Heart right ventricle (tissue), 16 donors: ENCODE measurements at regions not wholly inside any gene's neighbourhood (a gene's known extent, or its start where the extent isn't known, plus 50 kb on each side); places are given as distances from the start of the nearest gene placed in this dataset.

Experiments
- ATAC-seq, 8 donors: fragments of 200-7000 bp; cut with Tn5 transposase; one replicate each; pipeline ENCODE4 v1.9.1; 2020; ENCODE audit warnings: mild to moderate bottlenecking in 8 of 8, moderate library complexity in 8 of 8, moderate number of reproducible peaks in 1 of 8
- DNase-seq, 2 donors: peaks; one replicate each; pipeline ENCODE4 v3.0.0-alpha.2; 2020
- H3K27ac ChIP-seq, 10 donors: fragments of 200-600 bp; sonication (generic) in 2 of 10; one replicate each; pipeline versions ENCODE4 v1.5.0 to v1.8.0; 2020 to 2022; ENCODE audit warnings: mild to moderate bottlenecking in 3 of 10
- H3K27me3 ChIP-seq, 7 donors: fragments of 200-600 bp; one replicate each; pipeline ENCODE4 v1.8.0; 2021 to 2022; ENCODE audit warnings: mild to moderate bottlenecking in 2 of 7
- H3K36me3 ChIP-seq, 9 donors: fragments of 200-600 bp; sonication (generic) in 1 of 9; one replicate each; pipeline versions ENCODE4 v1.5.0 to v1.8.0; 2020 to 2022; ENCODE audit warnings: mild to moderate bottlenecking in 2 of 9
- H3K4me1 ChIP-seq, 9 donors: fragments of 200-600 bp; sonication (generic) in 1 of 9; one replicate each; pipeline versions ENCODE4 v1.5.0 to v1.8.0; 2020 to 2022; ENCODE audit warnings: mild to moderate bottlenecking in 4 of 9
- H3K4me3 ChIP-seq, 10 donors: fragments of 200-600 bp; sonication (generic) in 2 of 10; one replicate each; pipeline versions ENCODE4 v1.5.0 to v1.8.0; 2020 to 2022; ENCODE audit warnings: mild to moderate bottlenecking in 7 of 10, moderate library complexity in 2 of 10
- H3K9me3 ChIP-seq, 11 donors: fragments of 200-600 bp in 10 of 11; sonication (generic) in 2 of 11; one replicate each; pipeline versions ENCODE4 v1.5.0 to v1.8.0; 2013 to 2022; ENCODE audit warnings: mild to moderate bottlenecking in 2 of 11, control low read depth in 1 of 11, moderate library complexity in 1 of 11
- CTCF ChIP-seq, 9 donors: fragments of 200-600 bp; sonication (generic) in 2 of 9; IDR thresholded peaks; one replicate each; pipeline versions ENCODE4 v1.5.0 to v1.8.0; 2021 to 2022; ENCODE audit warnings: antibody characterized with exemption in 9 of 9, mild to moderate bottlenecking in 5 of 9, moderate library complexity in 1 of 9
- WGBS, 2 donors: extraction: QIAGEN DNeasy Blood & Tissue Kit; methylation state at CpG; one replicate each; pipeline ENCODE4 v1.1.7; 2013; ENCODE audit warnings: inconsistent platforms in 1 of 2; 5-methylcytosine and 5-hydroxymethylcytosine counted together
- intact Hi-C, 10 donors: fragments of 100-400 bp; cut with DNase I; formaldehyde crosslinking; loops; one replicate each; pipeline versions ENCODE4 v1.11.1 to v1.14.2; 2022
- donor health status: Arrhythmogenic right ventricular cardiomyopathy.
- donor health status: ischemic (EF 13 %, LVEDD 7.1; RV severe dilation, severe dysfunction).
- donor health status: healthy with polysubstance abuse.
- donor health status: DM: no; HTN: yes; CAD: no.
- donor health status: DM: no; HTN: no; CAD: no.
- donor health status: ischemic (EF 25% LVEDD 6.9; RV normal size, moderate dysfunction).
- donor health status: ischemic (EF 25% LVEDD 5.7; RV mildly dilated, moderate dysfunction).
- donor health status: healthy.
- donor health status: DM: yes; HTN: yes; CAD: no.
- donor health status: Ischemic cardiomyopathy.
- donor health status: ischemic (EF 35%, LVEDD 5.7; RV mildly dilated, moderate dysfunction).
- donor health status: nonischemic (EF 11% LVEDD 7.7; RV severe dilation, severe dysfunction).
- donor health status: DM: yes; HTN: yes; CAD: no.
- donor health status: PGD.
- donor health status: ischemic (EF 29% LVEDD 5.4; RV normal size, mild dysfunction).
- donor health status: nonischemic (EF 23%, LVEDD 6.1; RV moderate dilation, normal function).

GRCh38 chr2:118222672-118223421 lies 134.6 kb downstream of the INSIG2 start:
- intact Hi-C loops = loop anchor here in 8 of 10 donors (1.0 to 10.0 kb wide), 4 partner anchors 178 to 634 kb away; no protein-coding TSS in a partner anchor
- TF ChIP-seq CTCF (IDR thresholded peaks at IDR 0.05) = no peak
- ATAC-seq (no peak), DNase-seq (no peak)
- no peak overlapping the region for H3K4me3 ChIP-seq
- WGBS, 2 donors = 12 to 15% methylated on average over 8 of the region's 8 CpGs
- no peaks in the 10 kb centered on the region for H3K36me3 ChIP-seq
- no peak overlapping the region for H3K27ac ChIP-seq
- H3K4me1 ChIP-seq = peaks cover 4 to 28% (median 14%) of the 10 kb centered on the region in 9 donors
- no peaks in the 10 kb centered on the region for H3K9me3 ChIP-seq
- peaks cover 8 to 99% (median 99%) of the 10 kb centered on the region in 7 donors for H3K27me3 ChIP-seq

DNA sequence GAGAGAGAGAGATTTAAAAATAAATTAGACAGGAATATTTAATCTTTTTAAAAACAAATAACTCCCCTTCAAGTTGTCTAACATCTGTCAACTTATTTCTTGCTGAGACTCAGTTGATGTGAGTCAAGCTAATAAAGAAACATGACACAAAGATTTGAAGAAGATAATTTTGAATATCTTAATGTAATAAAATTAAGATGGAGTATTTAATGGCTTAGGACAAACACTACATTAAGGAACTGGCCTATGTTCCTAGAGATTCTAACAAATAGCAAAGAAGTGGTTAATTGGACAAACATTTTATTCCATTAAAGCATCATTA lies 134.0 kb downstream of the INSIG2 start:
- Histone ChIP-seq H3K4me3 (no peak overlapping the region), H3K36me3 (no peaks in the 10 kb centered on the region), H3K9me3 (no peaks in the 10 kb centered on the region), H3K27ac (no peak overlapping the region), H3K27me3 (peaks cover 8 to 100% (median 98%) of the 10 kb centered on the region in 7 donors), H3K4me1 (peaks cover 4 to 28% (median 14%) of the 10 kb centered on the region in 9 donors)
- TF ChIP-seq CTCF (IDR thresholded peaks at IDR 0.05) = peak in 2 of 9 donors; percentile 3 to 4
- intact Hi-C loops = loop anchor here in 8 of 10 donors (1.0 to 10.0 kb wide), 4 partner anchors 177 to 635 kb away; no protein-coding TSS in a partner anchor
- ATAC-seq (no peak), DNase-seq (no peak)

DNA sequence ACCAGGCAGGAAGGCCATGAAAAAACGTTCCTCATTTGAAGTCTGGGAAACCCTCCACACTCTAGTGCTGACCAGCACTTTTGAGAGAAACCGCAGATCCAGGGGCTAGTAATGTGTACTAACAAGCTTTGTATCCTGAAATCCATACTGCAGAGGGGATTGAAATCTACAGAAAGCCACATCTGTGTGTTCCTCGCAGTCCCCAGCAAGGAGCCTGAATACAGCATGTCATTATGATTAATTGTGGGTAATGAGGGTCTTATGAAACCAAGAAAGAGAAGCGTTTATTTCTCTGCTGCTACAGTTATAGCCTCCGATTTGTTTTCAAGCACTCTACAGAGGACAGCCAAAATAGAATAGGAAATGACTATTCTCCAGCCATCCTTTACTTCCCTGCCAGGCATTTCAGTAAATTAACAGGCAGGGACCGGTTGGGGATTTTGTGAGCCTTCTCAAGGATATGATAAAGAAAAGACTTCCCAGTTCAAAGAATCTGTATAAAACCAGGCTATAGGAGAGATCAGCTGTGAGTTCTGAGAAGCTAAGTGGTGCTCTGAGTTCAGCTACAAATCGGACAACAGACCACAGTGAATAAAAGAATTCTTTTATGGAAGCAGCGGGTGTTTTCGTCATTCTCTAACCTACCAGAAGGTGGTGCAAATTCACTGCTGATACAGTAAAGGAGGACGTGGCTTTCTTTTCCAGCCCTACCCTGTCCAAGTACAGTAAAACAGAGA lies 133.4 kb downstream of the INSIG2 start:
- peaks cover 4 to 28% (median 14%) of the 10 kb centered on the region in 9 donors for H3K4me1 ChIP-seq
- peak; percentile 11 to 72 (median 59) for TF ChIP-seq CTCF (IDR thresholded peaks at IDR 0.05)
- H3K9me3 ChIP-seq = no peaks in the 10 kb centered on the region
- H3K27ac ChIP-seq = no peak overlapping the region
- DNase-seq = peak in 1 of 2 donors; percentile 21
- no peak overlapping the region for H3K4me3 ChIP-seq
- H3K27me3 ChIP-seq = peaks cover 8 to 100% (median 97%) of the 10 kb centered on the region in 7 donors
- no peaks in the 10 kb centered on the region for H3K36me3 ChIP-seq
- WGBS, 2 donors = 23 to 25% methylated on average over 10 of the region's 10 CpGs
- ATAC-seq = peak in 7 of 8 donors; percentile 55 to 79 (median 68)
- intact Hi-C loops = loop anchor here in 8 of 10 donors (1.0 to 10.0 kb wide), 4 partner anchors 177 to 636 kb away; no protein-coding TSS in a partner anchor

- ATAC-seq (no peak), DNase-seq (no peak)
- WGBS, 2 donors = 50 to 55% methylated on average over 1 of the region's 1 CpG
- Histone ChIP-seq H3K4me3 (no peak overlapping the region), H3K4me1 (peaks cover 3 to 25% (median 13%) of the 10 kb centered on the region in 9 donors), H3K27ac (no peak overlapping the region), H3K36me3 (no peaks in the 10 kb centered on the region), H3K9me3 (peaks cover 0 to 3% (median 0%) of the 10 kb centered on the region in 11 donors), H3K27me3 (peaks cover 6 to 99% (median 93%) of the 10 kb centered on the region in 7 donors)
- intact Hi-C loops = loop anchor here in 4 of 10 donors (5.0 to 10.0 kb wide), 2 partner anchors 175 to 638 kb away; no protein-coding TSS in a partner anchor
- no peak for TF ChIP-seq CTCF (IDR thresholded peaks at IDR 0.05)
Observed at GRCh38 chr2:118219611-118220010, 131.3 kb downstream of the INSIG2 start.
